Activated T-cell treated with anti-CD3 and anti-CD28 coated beads, Interleukin-2, amount 50 U/mL, for 1 hour (primary cell): ENCODE measurements at regions not wholly inside any gene's neighbourhood (a gene's known extent, or its start where the extent isn't known, plus 50 kb on each side); places are given as distances from the start of the nearest gene placed in this dataset.

Experiments used
- DNase-seq: peaks from one replicate; pipeline ENCODE4 v3.0.0-alpha.2; 2020

GRCh38 chr12:94813314-94813713 is 163.0 kb upstream of the TMCC3 start:
- no peak for DNase-seq

GRCh38 chr12:94812345-94812744 is 162.0 kb upstream of the TMCC3 start:
- no peak for DNase-seq

- no peak for DNase-seq
Observed at GRCh38 chr12:94811611-94812010, 161.3 kb upstream of the TMCC3 start.

GRCh38 chr12:94807951-94808350 is 157.6 kb upstream of the TMCC3 start:
- DNase-seq: no peak

- no peak for DNase-seq
Observed at GRCh38 chr12:94806617-94807016, 156.3 kb upstream of the TMCC3 start.

GRCh38 chr12:94805749-94806529 is 155.6 kb upstream of the TMCC3 start:
- DNase-seq: no peak

- no peak for DNase-seq
Observed at GRCh38 chr12:94803939-94804338, 153.6 kb upstream of the TMCC3 start.

GRCh38 chr12:94802796-94803195 is 152.4 kb upstream of the TMCC3 start:
- no peak for DNase-seq

GRCh38 chr12:94801745-94802144 is 151.4 kb upstream of the TMCC3 start:
- no peak for DNase-seq

- DNase-seq: no peak
Observed at GRCh38 chr12:94799136-94799535, 148.8 kb upstream of the TMCC3 start.

- no peak for DNase-seq
Observed at GRCh38 chr12:94798113-94798512, 147.8 kb upstream of the TMCC3 start.

- DNase-seq: no peak
Observed at GRCh38 chr12:94795520-94795919, 145.2 kb upstream of the TMCC3 start.

- no peak for DNase-seq
Observed at GRCh38 chr12:94795044-94795443, 144.7 kb upstream of the TMCC3 start.

GRCh38 chr12:94793191-94793595 is 142.8 kb upstream of the TMCC3 start:
- no peak for DNase-seq

GRCh38 chr12:94792693-94793092 is 142.3 kb upstream of the TMCC3 start:
- DNase-seq: no peak

- DNase-seq: no peak
Observed at GRCh38 chr12:94791933-94792332, 141.6 kb upstream of the TMCC3 start.

GRCh38 chr12:94790825-94791224 is 140.5 kb upstream of the TMCC3 start:
- DNase-seq: no peak

GRCh38 chr12:94790370-94790769 is 140.0 kb upstream of the TMCC3 start:
- no peak for DNase-seq

- DNase-seq: no peak
Observed at GRCh38 chr12:94789510-94790225, 139.3 kb upstream of the TMCC3 start.

- no peak for DNase-seq
Observed at GRCh38 chr12:94788298-94788697, 137.9 kb upstream of the TMCC3 start.

GRCh38 chr12:94786906-94787305 is 136.5 kb upstream of the TMCC3 start:
- DNase-seq: no peak

GRCh38 chr12:94783862-94784261 is 133.5 kb upstream of the TMCC3 start:
- no peak for DNase-seq

- no peak for DNase-seq
Observed at GRCh38 chr12:94783343-94783742, 133.0 kb upstream of the TMCC3 start.

- DNase-seq: no peak
Observed at GRCh38 chr12:94781835-94782234, 131.5 kb upstream of the TMCC3 start.

GRCh38 chr12:94779485-94779884 is 129.1 kb upstream of the TMCC3 start:
- DNase-seq: no peak
